HG03280 (cell line): ENCODE measurements at regions not wholly inside any gene's neighbourhood (a gene's known extent, or its start where the extent isn't known, plus 50 kb on each side); places are given as distances from the start of the nearest gene placed in this dataset.
"Not testable (repeated sequence)": the region's sequence is repeated elsewhere in the genome, so short reads cannot be mapped to it uniquely, and the experiment has no call there.

Source experiments
- ATAC-seq: cut with Tn5 transposase; IDR thresholded peaks from one replicate; pipeline ENCODE4 v1.9.1; 2021; ENCODE audit warnings: mild to moderate bottlenecking, moderate library complexity; ENCODE audit not compliant: unreplicated experiment

DNA sequence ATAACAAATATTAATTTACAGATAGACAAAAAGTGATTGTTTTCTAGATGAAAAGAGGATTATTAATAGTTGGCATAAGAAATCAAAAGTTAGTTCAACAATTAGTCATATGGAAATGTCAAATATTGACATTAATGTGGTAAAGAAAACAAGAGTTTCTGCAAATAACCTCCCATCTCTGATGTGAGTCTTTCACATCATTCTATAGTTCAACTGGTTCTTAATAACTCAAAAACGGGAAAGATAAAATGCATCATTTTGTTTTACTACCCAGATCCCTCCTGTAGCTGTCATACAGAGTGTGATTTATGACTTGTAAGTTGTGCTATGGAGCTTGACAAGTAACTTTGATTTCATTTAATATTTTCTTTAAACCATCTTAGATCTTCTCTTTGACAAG, 594.8 kb downstream of the ZWINT start:
- ATAC-seq: no peak

DNA sequence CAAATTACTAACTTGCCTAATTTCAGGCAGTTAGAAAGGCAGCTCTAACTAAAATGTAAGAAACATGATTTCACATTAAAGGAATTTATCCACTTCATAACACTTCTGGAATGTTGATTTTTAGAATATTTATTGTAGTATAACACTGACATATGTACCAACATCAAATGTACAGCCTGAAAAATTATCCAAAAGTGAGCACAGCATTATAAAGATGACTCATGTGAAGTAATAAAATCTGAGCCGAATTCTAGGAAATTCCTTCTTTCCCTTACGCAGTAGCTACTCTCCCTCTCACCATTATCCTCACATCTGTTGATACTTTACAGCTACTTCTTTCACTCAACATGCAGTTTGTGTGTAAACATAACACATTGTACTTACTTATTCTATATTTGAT, 610.6 kb downstream of the ZWINT start:
- no peak for ATAC-seq

- ATAC-seq: no peak
These were observed 613.8 kb downstream of the ZWINT start for GRCh38 chr10:55747244-55747643.

DNA sequence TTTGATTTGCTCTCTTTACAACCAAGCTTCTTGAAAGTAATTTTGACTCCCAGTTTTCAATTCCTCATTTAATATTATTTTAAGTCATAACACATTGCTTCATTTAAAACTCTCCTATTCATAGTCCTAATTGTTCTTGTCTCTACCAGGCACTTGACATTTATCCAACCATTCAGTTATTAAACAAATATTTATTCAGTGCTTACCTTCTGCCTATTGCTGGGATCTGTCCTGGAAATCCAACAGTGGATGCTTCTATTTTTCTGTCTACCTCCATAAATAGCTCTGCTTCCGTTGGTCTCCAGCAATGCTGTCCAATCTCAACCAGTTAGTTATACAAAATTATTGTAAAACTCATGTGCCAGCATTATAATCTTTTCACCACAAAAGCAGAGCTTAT, 615.1 kb downstream of the ZWINT start:
- no peak for ATAC-seq

GRCh38 chr10:55742487-55742886, 618.6 kb downstream of the ZWINT start:
- no peak for ATAC-seq

GRCh38 chr10:55740767-55741166, 620.3 kb downstream of the ZWINT start:
- not testable (repeated sequence) for ATAC-seq

GRCh38 chr10:55740110-55740509, 620.9 kb downstream of the ZWINT start:
- ATAC-seq: no peak

DNA sequence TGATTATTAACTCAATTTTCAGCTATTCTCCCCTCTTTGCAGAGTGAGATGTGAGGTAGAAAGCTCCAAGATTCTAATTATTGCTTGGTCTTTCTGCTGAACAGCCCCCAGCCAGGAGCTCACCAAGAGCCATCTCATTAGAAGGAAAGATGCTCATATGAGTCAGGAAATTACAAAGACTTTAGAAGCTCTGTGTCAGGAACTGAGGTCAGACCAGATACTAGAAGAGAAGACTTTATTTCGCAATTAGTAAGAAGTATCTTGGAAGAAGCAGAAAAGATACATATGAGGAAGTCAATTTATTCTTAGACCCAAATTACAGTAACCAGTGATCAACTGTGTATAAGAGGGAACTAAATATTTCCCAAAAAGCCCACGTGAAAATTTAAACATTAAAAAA, 626.9 kb downstream of the ZWINT start:
- ATAC-seq: no peak

- no peak for ATAC-seq
These were observed 656.1 kb downstream of the ZWINT start for GRCh38 chr10:55704950-55705349.

GRCh38 chr10:55668326-55668922, 692.6 kb downstream of the ZWINT start:
- no peak for ATAC-seq

DNA sequence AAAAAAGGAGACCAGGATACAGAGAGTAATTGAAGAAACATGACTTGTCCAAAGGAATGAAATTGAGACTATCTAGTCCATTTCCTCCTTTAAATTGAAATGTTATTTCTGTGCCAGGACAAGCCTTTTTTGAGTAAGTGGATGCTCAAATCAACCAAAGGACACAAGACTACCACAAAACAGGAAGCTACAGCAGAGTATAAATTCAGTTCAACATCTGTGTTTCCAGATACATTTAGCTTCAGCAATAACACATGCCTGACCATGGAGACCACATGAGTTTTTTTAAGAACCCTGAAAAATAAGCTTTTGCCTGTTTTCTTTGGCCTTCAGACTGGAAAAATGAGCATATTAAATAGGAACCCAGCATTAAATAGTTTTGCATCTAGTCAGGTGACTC, 707.5 kb downstream of the ZWINT start:
- ATAC-seq: no peak

- ATAC-seq: no peak
These were observed 719.5 kb downstream of the ZWINT start for GRCh38 chr10:55641601-55642000.

GRCh38 chr10:55631071-55631654, 729.9 kb downstream of the ZWINT start:
- ATAC-seq: peak; percentile 68

- no peak for ATAC-seq
These were observed 730.5 kb downstream of the ZWINT start for GRCh38 chr10:55630491-55631056.

DNA sequence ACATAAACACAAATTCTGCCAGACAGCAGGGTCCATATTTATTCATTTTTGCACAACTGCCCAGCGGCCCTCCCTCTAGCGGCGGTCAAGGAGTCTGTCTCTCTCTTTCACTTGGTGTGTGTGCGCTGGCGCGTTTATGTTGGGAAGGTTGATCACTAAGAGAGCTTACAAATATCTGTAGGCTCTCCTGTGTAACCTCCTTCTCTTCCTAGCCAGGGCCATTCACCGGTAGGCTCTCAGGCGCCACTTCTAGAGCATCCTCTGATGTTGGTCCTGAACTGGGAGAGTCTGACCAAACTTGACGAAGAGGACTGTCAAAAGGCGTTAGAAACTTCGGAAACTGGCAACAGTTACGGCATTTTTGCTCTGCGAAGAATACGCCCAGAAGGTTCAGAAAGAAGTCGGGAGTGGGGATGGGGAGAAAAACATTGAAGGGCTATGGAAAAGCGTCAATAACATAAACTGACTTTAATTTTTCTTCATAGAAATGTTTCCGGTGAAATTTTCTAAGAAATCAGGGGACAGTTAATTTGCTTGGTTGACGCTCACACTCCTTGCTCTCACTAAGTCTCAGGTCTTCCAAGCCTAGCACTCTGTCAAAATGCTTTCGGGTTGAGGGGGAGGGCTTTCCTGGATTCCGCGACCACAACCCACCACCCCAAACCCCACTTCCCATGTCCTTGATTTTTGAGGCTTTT, 731.1 kb downstream of the ZWINT start:
- ATAC-seq: no peak

GRCh38 chr10:55628260-55628701, 732.8 kb downstream of the ZWINT start:
- ATAC-seq: no peak

DNA sequence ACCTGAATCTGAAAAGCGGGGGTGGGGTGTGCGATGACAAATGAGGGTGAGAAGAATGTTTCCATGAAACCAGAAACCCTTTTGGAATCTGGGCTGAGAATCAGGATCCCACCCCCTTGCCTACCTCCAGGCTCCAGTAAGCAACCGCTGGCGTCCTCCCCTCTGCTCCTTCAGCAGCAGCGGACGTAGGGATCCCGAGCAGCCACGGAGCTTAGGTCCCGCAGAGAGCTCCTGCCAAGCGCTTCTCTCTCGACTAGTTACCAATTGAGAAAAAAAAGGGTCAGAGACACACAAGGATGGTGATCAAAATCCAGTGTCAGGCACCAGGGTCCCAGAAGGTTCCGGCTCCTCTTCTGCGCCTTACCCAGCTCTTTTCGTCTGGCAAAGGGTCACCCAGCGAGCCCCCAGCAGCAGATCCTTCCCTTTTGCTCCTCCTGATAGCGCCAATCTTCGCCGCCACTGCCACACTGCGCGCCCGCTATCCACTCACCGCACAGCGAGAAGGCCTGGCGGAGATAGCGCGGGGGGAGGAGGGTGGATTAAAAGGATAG, 733.5 kb downstream of the ZWINT start:
- no peak for ATAC-seq

DNA sequence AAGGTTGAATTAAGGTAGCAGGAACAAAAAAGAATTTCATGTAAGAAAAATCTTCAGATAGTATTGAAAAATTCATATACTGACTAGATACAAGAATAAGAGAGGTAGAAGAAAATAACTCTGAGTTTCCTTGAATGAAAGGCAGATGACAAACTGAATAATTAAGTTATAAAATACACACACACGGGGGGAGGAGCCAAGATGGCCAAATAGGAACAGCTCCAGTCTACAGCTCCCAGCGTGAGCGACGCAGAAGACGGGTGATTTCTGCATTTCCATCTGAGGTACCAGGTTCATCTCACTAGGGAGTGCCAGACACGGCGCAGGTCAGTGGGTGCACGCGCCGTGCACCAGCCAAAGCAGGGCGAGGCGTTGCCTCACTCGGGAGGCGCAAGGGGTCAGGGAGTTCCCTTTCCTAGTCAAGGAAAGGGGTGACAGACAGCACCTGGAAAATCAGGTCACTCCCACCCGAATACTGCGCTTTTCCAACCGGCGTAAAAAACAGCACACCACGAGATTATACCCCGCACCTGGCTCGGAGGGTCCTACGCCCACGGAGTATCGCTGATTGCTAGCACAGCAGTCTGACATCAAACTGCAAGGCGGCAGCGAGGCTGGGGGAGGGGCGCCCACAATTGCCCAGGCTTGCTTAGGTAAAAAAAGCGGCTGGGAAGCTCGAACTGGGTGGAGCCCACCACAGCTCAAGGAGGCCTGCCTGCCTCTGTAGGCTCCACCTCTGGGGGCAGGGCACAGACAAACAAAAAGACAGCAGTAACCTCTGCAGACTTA, 759.2 kb downstream of the ZWINT start:
- ATAC-seq: not testable (repeated sequence)

DNA sequence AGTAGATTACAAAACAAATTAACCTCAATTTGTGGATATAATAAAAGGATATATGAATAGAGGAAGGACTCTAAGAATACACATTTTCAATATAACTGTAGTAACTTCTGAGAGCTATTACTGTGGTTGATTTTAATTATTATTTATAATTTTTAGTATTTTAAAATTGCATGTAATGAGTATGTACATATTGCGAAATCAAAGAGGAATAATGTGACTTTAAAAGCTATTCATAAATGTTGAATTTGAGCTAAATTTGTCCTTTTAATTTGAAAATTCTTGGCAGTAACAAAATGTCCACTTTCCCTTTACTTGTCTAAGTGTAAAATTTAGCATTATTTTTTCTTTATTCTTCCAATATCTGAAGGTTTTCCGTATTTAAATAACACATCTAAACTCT, 750.6 kb upstream of the PCDH15 start:
- ATAC-seq: no peak

DNA sequence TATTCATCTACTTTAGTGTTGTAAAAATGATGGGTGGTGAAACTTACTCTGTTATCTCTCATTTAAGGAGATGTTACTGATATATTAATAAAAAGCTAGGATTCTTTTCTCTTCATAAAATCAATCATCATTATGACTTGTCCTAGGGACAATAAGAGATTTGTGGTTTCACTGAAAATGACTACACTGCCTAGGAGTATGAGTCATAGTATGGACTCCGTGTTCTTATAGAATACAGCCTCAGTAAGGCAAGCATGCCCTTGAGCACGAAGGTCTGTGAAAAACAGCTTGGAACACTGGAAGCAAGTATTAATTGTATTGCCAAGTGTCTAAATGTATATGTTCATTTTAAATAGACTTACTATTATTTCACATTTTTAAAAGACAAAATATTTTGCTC, 749.2 kb upstream of the PCDH15 start:
- ATAC-seq: no peak

GRCh38 chr10:55537497-55537896, 736.5 kb upstream of the PCDH15 start:
- not testable (repeated sequence) for ATAC-seq
